ENCODE measurements at regions not wholly inside any gene's neighbourhood (a gene's known extent, or its start where the extent isn't known, plus 50 kb on each side); places are given as distances from the start of the nearest gene placed in this dataset.

GRCh38 chr2:30040147-30040546 is 106.7 kb upstream of the YPEL5 start:
- ChIA-PET CTCF (no interaction called here), POLR2A (no interaction called here)
- no peaks in the 10 kb centered on the region for H3K27me3 ChIP-seq (ENCODE audit: control insufficient read depth in 2 of 2, insufficient read depth in 2 of 2, low read length in 2 of 2)
- no peak overlapping the region for H3K4me3 ChIP-seq (replicated peaks in 1 of 3; ENCODE audit: insufficient read depth in 1 of 3, low read depth in 1 of 3, low read length in 3 of 3)
- intact Hi-C loops (cut with micrococcal nuclease) (no loop called here), dilution Hi-C loops (cut with MboI; ENCODE audit: extremely low pct_ligation_motif_present, low sequenced_read_pairs) (no loop called here)
- no peaks in the 10 kb centered on the region for H3K36me3 ChIP-seq (ENCODE audit: control insufficient read depth in 2 of 2, extremely low read depth in 1 of 2, insufficient read depth in 2 of 2, low read length in 2 of 2)
- H3K9me3 ChIP-seq (replicated peaks; ENCODE audit: control insufficient read depth, insufficient read depth, low read length): no peaks in the 10 kb centered on the region
- H3K9me1 ChIP-seq (replicated peaks; ENCODE audit: control insufficient read depth, extremely low read depth, insufficient read depth, low read length): no peaks in the 10 kb centered on the region
- no peak overlapping the region for H3K27ac ChIP-seq (ENCODE audit: insufficient read depth, low read depth, low read length)
- BruUV-seq (replicated peaks): no TSS peak
- TF ChIP-seq POLR2A (IDR thresholded peaks at IDR 0.05; ENCODE audit: low read depth, low read length): no peak
- TF ChIP-seq POLR2AphosphoS5 (IDR thresholded peaks at IDR 0.05; ENCODE audit: insufficient read depth, low read depth, low read length): no peak
- TF ChIP-seq CTCF (IDR thresholded peaks at IDR 0.05; ENCODE audit: extremely low read depth in 1 of 2, insufficient read depth in 1 of 2, low read depth in 1 of 2, low read length in 2 of 2): no peak
- no peak for TF ChIP-seq GATA2 (IDR thresholded peaks at IDR 0.05; ENCODE audit: insufficient read depth, insufficient read length, low read depth, low read length)
- no peak for TF ChIP-seq EZH2 (IDR thresholded peaks at IDR 0.05; ENCODE audit: borderline replicate concordance, low read depth, low read length, severe bottlenecking)
- TF ChIP-seq FOS (IDR thresholded peaks at IDR 0.05; ENCODE audit: borderline replicate concordance, insufficient read depth, low read length): no peak
- H3K9ac ChIP-seq (replicated peaks; ENCODE audit: extremely low read depth, insufficient read depth, low read length): no peak overlapping the region
- no peaks in the 10 kb centered on the region for H3K4me1 ChIP-seq (ENCODE audit: control insufficient read depth, extremely low read depth, insufficient read depth, low read length)
- FAIRE-seq (no peak), DNase-seq (ENCODE audit: low read depth, low spot score) (no peak)
- no peaks in the 10 kb centered on the region for H3K79me2 ChIP-seq (ENCODE audit: control insufficient read depth, insufficient read depth, low read length)
- H2AFZ ChIP-seq (ENCODE audit: low read depth, low read length): no peak overlapping the region
- H3K4me2 ChIP-seq (ENCODE audit: insufficient read depth, low read length): no peak overlapping the region
- H4K20me1 ChIP-seq (replicated peaks; ENCODE audit: control insufficient read depth, extremely low read depth, insufficient read depth, low read length): no peaks in the 10 kb centered on the region

- no peak overlapping the region for H3K4me3 ChIP-seq (replicated peaks in 1 of 3; ENCODE audit: insufficient read depth in 1 of 3, low read depth in 1 of 3, low read length in 3 of 3)
- BruUV-seq (replicated peaks): no TSS peak
- no peaks in the 10 kb centered on the region for H3K4me1 ChIP-seq (ENCODE audit: control insufficient read depth, extremely low read depth, insufficient read depth, low read length)
- H2AFZ ChIP-seq (ENCODE audit: low read depth, low read length): no peak overlapping the region
- no peaks in the 10 kb centered on the region for H3K9me1 ChIP-seq (replicated peaks; ENCODE audit: control insufficient read depth, extremely low read depth, insufficient read depth, low read length)
- H3K9ac ChIP-seq (replicated peaks; ENCODE audit: extremely low read depth, insufficient read depth, low read length): no peak overlapping the region
- H3K36me3 ChIP-seq (ENCODE audit: control insufficient read depth in 2 of 2, extremely low read depth in 1 of 2, insufficient read depth in 2 of 2, low read length in 2 of 2): no peaks in the 10 kb centered on the region
- DNase-seq (ENCODE audit: low read depth, low spot score) (no peak), FAIRE-seq (no peak)
- no peaks in the 10 kb centered on the region for H3K9me3 ChIP-seq (replicated peaks; ENCODE audit: control insufficient read depth, insufficient read depth, low read length)
- no peaks in the 10 kb centered on the region for H3K79me2 ChIP-seq (ENCODE audit: control insufficient read depth, insufficient read depth, low read length)
- no peaks in the 10 kb centered on the region for H4K20me1 ChIP-seq (replicated peaks; ENCODE audit: control insufficient read depth, extremely low read depth, insufficient read depth, low read length)
- H3K27me3 ChIP-seq (ENCODE audit: control insufficient read depth in 2 of 2, insufficient read depth in 2 of 2, low read length in 2 of 2): no peaks in the 10 kb centered on the region
- ChIA-PET POLR2A (no interaction called here), CTCF (no interaction called here)
- dilution Hi-C loops (cut with MboI; ENCODE audit: extremely low pct_ligation_motif_present, low sequenced_read_pairs) (no loop called here), intact Hi-C loops (cut with micrococcal nuclease) (no loop called here)
- H3K27ac ChIP-seq (ENCODE audit: insufficient read depth, low read depth, low read length): no peak overlapping the region
- H3K4me2 ChIP-seq (ENCODE audit: insufficient read depth, low read length): no peak overlapping the region
- no peak for TF ChIP-seq CTCF (IDR thresholded peaks at IDR 0.05; ENCODE audit: extremely low read depth in 1 of 2, insufficient read depth in 1 of 2, low read depth in 1 of 2, low read length in 2 of 2)
- TF ChIP-seq POLR2AphosphoS5 (IDR thresholded peaks at IDR 0.05; ENCODE audit: insufficient read depth, low read depth, low read length): no peak
- TF ChIP-seq JUN (IDR thresholded peaks at IDR 0.05; ENCODE audit: borderline replicate concordance, insufficient read depth, insufficient read length, low read depth): no peak
- no peak for TF ChIP-seq FOS (IDR thresholded peaks at IDR 0.05; ENCODE audit: borderline replicate concordance, insufficient read depth, low read length)
- no peak for TF ChIP-seq MAX (IDR thresholded peaks at IDR 0.05; ENCODE audit: insufficient read depth, insufficient read length)
- no peak for TF ChIP-seq EZH2 (IDR thresholded peaks at IDR 0.05; ENCODE audit: borderline replicate concordance, low read depth, low read length, severe bottlenecking)
These were observed 104.9 kb upstream of the YPEL5 start for GRCh38 chr2:30041884-30042283.

Data from endothelial cell of umbilical vein (primary cell).